Left lung (tissue), 4 donors: ENCODE measurements at regions not wholly inside any gene's neighbourhood (a gene's known extent, or its start where the extent isn't known, plus 50 kb on each side); places are given as distances from the start of the nearest gene placed in this dataset.
"Not testable (repeated sequence)": the region's sequence is repeated elsewhere in the genome, so short reads cannot be mapped to it uniquely, and the experiment has no call there.

Experiments used
- ATAC-seq: fragments of 200-7000 bp; cut with Tn5 transposase; one replicate; pipeline ENCODE4 v1.9.1; 2020; ENCODE audit warnings: moderate library complexity
- DNase-seq, 4 donors: peaks; one replicate each; pipeline ENCODE4 v3.0.0-alpha.2; 2013 to 2020
- H3K27ac ChIP-seq, 2 donors: fragments of 200-600 bp; sonication (generic) in 1 of 2; one replicate each; pipeline versions ENCODE4 v1.5.0 to v1.8.0; 2020 to 2021
- H3K27me3 ChIP-seq, 2 donors: fragments of 200-600 bp; sonication (generic) in 1 of 2; one replicate each; pipeline versions ENCODE4 v1.5.0 to v1.8.0; 2020 to 2021
- H3K36me3 ChIP-seq, 2 donors: fragments of 200-600 bp; sonication (generic) in 1 of 2; one replicate each; pipeline versions ENCODE4 v1.5.0 to v1.8.0; 2020 to 2021
- H3K4me1 ChIP-seq, 2 donors: fragments of 200-600 bp; one replicate each; pipeline ENCODE4 v1.8.0; 2021
- H3K4me3 ChIP-seq, 2 donors: fragments of 200-600 bp; sonication (generic) in 1 of 2; one replicate each; pipeline versions ENCODE4 v1.5.0 to v1.8.0; 2020 to 2021; ENCODE audit warnings: mild to moderate bottlenecking in 1 of 2
- H3K9me3 ChIP-seq, 2 donors: fragments of 200-600 bp; sonication (generic) in 1 of 2; one replicate each; pipeline versions ENCODE4 v1.5.0 to v1.8.0; 2020 to 2021
- intact Hi-C, 2 donors: fragments of 100-400 bp; cut with DNase I; formaldehyde crosslinking; loops; one replicate each; pipeline versions ENCODE4 v1.11.2 to v1.14.2; 2022
- TF ChIP-seq, protein P1 (sequence below), 2 donors: fragments of 200-600 bp; sonication (generic) in 1 of 2; IDR thresholded peaks; one replicate each; pipeline versions ENCODE4 v1.5.0 to v1.8.0; 2021; ENCODE audit warnings: antibody characterized with exemption in 2 of 2
- donor health status: DM: no; HTN: yes; CAD: no.
- donor health status: DM: no; HTN: no; CAD: no.

DNA sequence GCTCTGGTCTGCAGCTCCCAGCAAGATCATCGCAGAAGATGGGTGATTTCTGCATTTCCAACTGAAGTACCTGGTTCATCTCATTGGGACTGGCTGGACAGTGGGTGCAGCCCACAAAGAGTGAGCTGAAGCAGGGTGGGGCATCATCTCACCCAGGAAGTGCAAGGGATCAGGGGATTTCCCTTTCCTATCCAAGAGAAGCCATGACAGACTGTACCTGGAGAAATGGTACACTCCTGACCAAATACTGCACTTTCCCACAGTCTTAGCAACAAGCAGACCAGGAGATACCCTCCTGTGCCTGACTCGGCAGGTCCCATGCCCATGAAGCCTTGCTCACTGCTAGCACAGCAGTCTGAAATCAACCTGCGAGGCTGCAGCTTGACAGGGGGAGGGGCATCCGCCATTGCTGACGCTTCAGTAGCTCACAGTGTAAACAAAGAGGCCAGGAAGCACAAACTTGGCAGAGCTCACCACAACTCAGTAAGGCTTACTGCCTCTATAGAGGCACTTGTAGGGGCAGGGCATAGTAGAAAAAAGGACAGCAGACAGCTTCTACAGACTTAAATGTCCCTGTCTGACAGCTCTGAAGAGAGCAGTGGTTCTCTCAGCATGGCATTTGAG is 60.5 kb downstream of the AREG start:
- intact Hi-C loops, H3K27me3 ChIP-seq, H3K27ac ChIP-seq, H3K4me3 ChIP-seq, H3K9me3 ChIP-seq, H3K36me3 ChIP-seq, H3K4me1 ChIP-seq: not testable (repeated sequence)
- DNase-seq, result peak; percentile 14 to 71 (median 68)
- ATAC-seq, result peak; percentile 93

DNA sequence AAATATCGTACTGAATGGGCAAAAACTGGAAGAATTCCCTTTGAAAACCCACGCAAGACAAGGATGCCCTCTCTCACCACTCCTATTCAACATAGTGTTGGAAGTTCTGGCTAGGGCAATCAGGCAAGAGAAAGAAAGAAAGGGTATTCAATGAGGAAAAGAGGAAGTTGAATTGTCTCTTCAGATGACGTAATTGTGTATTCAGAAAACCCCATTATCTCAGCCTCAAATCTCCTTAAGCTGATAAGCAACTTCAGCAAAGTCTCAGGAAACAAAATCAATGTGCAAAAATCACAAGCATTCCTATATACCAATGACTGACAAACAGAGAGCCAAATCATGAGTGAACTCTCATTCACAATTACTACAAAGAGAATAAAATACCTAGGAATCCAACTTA is 64.4 kb downstream of the AREG start:
- ATAC-seq, H3K9me3 ChIP-seq, H3K27ac ChIP-seq, H3K27me3 ChIP-seq, H3K4me1 ChIP-seq, H3K4me3 ChIP-seq, H3K36me3 ChIP-seq, DNase-seq, intact Hi-C loops: not testable (repeated sequence)

DNA sequence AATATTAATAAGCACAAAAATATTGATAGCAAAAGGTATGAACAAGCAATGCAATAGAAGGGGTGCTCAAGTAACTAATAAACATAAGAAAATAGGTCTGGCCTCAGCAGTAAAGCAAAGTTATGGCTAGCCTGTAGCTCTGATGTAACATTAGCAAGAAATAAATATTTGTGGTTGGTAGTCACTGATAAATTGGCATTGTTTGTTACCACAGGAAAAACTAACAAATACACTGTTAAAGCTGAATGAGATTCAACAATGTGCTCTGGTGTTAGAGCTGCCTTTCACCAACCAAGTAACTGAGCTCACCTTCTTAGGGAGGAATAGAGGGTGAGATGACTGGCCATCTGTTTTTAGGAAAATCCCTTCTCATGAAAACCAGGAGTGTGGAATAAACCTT is 71.4 kb downstream of the AREG start:
- DNase-seq, result no peak
- H3K27me3 ChIP-seq, result no peaks in the 10 kb centered on the region
- H3K36me3 ChIP-seq, result no peaks in the 10 kb centered on the region
- no peaks in the 10 kb centered on the region for H3K4me1 ChIP-seq
- ATAC-seq, result no peak
- H3K9me3 ChIP-seq, result no peaks in the 10 kb centered on the region
- intact Hi-C loops, result no loop called here
- no peak overlapping the region for H3K27ac ChIP-seq
- TF ChIP-seq, protein P1, sequence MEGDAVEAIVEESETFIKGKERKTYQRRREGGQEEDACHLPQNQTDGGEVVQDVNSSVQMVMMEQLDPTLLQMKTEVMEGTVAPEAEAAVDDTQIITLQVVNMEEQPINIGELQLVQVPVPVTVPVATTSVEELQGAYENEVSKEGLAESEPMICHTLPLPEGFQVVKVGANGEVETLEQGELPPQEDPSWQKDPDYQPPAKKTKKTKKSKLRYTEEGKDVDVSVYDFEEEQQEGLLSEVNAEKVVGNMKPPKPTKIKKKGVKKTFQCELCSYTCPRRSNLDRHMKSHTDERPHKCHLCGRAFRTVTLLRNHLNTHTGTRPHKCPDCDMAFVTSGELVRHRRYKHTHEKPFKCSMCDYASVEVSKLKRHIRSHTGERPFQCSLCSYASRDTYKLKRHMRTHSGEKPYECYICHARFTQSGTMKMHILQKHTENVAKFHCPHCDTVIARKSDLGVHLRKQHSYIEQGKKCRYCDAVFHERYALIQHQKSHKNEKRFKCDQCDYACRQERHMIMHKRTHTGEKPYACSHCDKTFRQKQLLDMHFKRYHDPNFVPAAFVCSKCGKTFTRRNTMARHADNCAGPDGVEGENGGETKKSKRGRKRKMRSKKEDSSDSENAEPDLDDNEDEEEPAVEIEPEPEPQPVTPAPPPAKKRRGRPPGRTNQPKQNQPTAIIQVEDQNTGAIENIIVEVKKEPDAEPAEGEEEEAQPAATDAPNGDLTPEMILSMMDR (IDR thresholded peaks at IDR 0.05), result no peak
- H3K4me3 ChIP-seq, result no peak overlapping the region

DNA sequence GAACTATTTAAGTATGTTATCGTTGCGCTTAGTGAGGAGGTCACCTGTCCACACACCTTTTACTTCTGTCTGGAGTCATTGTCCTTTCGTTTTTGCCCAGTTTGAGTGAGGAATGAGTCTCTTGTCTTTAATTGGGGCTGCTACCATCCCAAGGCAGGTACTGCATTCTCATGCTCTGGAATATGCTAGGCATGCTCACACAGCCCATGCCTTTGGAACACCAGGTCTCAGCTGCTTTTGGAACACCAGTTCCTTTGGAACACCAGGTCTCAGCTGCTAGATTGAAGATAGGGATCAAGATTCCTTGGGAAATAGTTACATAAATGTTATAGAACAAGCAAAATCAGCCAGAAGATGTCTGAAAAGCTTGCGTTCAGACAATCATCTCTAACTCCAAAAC is 73.1 kb downstream of the AREG start:
- Histone ChIP-seq H3K4me1 (no peaks in the 10 kb centered on the region), H3K9me3 (no peaks in the 10 kb centered on the region), H3K4me3 (no peak overlapping the region), H3K27ac (no peak overlapping the region), H3K36me3 (no peaks in the 10 kb centered on the region), H3K27me3 (no peaks in the 10 kb centered on the region)
- ATAC-seq, result no peak
- no peak for DNase-seq
- TF ChIP-seq, protein P1 (IDR thresholded peaks at IDR 0.05), result no peak
- intact Hi-C loops, result no loop called here

DNA sequence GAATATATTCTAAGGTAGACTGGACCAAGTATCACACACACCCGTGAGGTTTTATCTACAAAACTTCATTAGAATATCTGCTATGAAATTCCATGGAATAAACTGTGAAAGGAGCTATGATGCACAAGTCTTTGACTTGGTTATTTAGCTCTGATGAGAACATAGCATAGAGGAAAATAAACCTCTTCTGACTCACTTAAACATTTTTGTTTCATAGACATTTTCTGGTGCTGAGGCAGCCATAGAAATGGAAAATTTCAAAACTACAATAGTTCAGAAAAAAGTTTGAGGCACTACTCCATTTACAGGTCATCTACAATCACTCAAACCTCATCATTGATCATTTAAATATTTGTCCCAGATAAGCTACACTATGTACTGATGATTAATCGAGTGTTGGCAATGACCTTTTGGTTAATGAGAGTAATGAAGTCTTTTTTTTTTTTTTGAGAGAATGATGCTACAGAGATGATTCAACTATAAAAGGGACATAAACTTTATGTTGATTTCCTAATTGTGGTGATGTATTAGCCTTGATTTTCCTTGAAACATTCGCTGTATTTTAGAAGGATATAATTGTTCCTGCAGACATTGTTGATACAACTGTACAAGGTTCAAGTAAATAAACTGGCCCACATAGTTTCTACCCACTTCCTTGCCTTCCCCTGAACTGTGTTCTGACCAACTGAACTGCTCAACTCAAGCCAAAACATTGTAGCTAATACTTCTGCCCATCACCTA is 77.5 kb downstream of the AREG start:
- ATAC-seq (no peak), DNase-seq (no peak)
- Histone ChIP-seq H3K4me1 (no peaks in the 10 kb centered on the region), H3K36me3 (no peaks in the 10 kb centered on the region), H3K9me3 (no peaks in the 10 kb centered on the region), H3K4me3 (no peak overlapping the region), H3K27ac (no peak overlapping the region), H3K27me3 (no peaks in the 10 kb centered on the region)
- TF ChIP-seq, protein P1 (IDR thresholded peaks at IDR 0.05), result no peak
- intact Hi-C loops, result no loop called here

DNA sequence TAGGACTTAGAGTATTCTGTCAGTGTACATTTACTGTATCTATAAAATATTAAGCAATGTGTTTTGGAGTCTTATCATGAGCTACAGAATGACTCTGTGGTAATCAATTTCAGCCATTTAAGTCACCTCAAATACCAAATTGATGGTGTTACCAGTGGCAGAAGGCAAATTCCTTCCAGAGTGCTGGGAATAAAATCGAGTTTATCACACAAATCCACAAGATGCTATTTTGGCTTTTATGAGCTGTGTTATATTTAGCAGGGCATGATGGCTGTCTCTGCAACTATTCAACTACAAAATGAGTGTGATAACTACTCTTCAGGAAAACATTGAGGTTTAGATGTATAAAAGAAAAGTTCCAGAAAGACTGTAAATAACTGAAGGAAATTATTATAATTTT is 78.2 kb downstream of the AREG start:
- DNase-seq, result no peak
- ATAC-seq, result no peak
- H3K9me3 ChIP-seq, result no peaks in the 10 kb centered on the region
- no peak overlapping the region for H3K4me3 ChIP-seq
- H3K4me1 ChIP-seq, result no peaks in the 10 kb centered on the region
- TF ChIP-seq, protein P1 (IDR thresholded peaks at IDR 0.05), result no peak
- H3K36me3 ChIP-seq, result no peaks in the 10 kb centered on the region
- H3K27me3 ChIP-seq, result no peaks in the 10 kb centered on the region
- intact Hi-C loops, result no loop called here
- no peak overlapping the region for H3K27ac ChIP-seq
